A673 (cell line): ENCODE measurements at regions not wholly inside any gene's neighbourhood (a gene's known extent, or its start where the extent isn't known, plus 50 kb on each side); places are given as distances from the start of the nearest gene placed in this dataset.

ENCODE experiments used
- CTCF ChIP-seq: fragments of 300-800, 200-600 bp; sonication (generic); conservative IDR thresholded peaks from 2 replicates; pipeline ENCODE4 v1.5.1; 2017; ENCODE audit warnings: low read depth, mild to moderate bottlenecking, antibody characterized with exemption, low read length, moderate library complexity, mixed read lengths
- EZH2 ChIP-seq: fragments of 200-600 bp; sonication (generic); IDR thresholded peaks from 2 replicates; pipeline ENCODE4 v1.6.1; 2017; ENCODE audit warnings: borderline replicate concordance, low read depth, mild to moderate bottlenecking, mixed read lengths, antibody characterized with exemption, low read length; ENCODE audit not compliant: poor library complexity, severe bottlenecking

GRCh38 chr6:166237617-166238016, 70.0 kb upstream of the TBXT start:
- TF ChIP-seq CTCF, result no peak
- TF ChIP-seq EZH2, result no peak
